ENCODE measurements at regions not wholly inside any gene's neighbourhood (a gene's known extent, or its start where the extent isn't known, plus 50 kb on each side); places are given as distances from the start of the nearest gene placed in this dataset.

GRCh38 chr2:238743243-238744065, 104.4 kb upstream of the TWIST2 start:
- no peak for TF ChIP-seq ZBTB21 (tag by site-specific recombination; IDR thresholded peaks at IDR 0.05)
- TF ChIP-seq, protein P1, sequence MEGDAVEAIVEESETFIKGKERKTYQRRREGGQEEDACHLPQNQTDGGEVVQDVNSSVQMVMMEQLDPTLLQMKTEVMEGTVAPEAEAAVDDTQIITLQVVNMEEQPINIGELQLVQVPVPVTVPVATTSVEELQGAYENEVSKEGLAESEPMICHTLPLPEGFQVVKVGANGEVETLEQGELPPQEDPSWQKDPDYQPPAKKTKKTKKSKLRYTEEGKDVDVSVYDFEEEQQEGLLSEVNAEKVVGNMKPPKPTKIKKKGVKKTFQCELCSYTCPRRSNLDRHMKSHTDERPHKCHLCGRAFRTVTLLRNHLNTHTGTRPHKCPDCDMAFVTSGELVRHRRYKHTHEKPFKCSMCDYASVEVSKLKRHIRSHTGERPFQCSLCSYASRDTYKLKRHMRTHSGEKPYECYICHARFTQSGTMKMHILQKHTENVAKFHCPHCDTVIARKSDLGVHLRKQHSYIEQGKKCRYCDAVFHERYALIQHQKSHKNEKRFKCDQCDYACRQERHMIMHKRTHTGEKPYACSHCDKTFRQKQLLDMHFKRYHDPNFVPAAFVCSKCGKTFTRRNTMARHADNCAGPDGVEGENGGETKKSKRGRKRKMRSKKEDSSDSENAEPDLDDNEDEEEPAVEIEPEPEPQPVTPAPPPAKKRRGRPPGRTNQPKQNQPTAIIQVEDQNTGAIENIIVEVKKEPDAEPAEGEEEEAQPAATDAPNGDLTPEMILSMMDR (tag by site-specific recombination; IDR thresholded peaks at IDR 0.05), result no peak
- TF ChIP-seq, protein P2, sequence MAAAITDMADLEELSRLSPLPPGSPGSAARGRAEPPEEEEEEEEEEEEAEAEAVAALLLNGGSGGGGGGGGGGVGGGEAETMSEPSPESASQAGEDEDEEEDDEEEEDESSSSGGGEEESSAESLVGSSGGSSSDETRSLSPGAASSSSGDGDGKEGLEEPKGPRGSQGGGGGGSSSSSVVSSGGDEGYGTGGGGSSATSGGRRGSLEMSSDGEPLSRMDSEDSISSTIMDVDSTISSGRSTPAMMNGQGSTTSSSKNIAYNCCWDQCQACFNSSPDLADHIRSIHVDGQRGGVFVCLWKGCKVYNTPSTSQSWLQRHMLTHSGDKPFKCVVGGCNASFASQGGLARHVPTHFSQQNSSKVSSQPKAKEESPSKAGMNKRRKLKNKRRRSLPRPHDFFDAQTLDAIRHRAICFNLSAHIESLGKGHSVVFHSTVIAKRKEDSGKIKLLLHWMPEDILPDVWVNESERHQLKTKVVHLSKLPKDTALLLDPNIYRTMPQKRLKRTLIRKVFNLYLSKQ (tag by site-specific recombination; IDR thresholded peaks at IDR 0.05; ENCODE audit: borderline replicate concordance), result no peak
- TF ChIP-seq ZNF311 (tag by site-specific recombination; IDR thresholded peaks at IDR 0.05; ENCODE audit: borderline replicate concordance), result no peak
- no peak for TF ChIP-seq ZNF138 (tag by site-specific recombination; IDR thresholded peaks at IDR 0.05; ENCODE audit: borderline replicate concordance)
- TF ChIP-seq, protein P3, sequence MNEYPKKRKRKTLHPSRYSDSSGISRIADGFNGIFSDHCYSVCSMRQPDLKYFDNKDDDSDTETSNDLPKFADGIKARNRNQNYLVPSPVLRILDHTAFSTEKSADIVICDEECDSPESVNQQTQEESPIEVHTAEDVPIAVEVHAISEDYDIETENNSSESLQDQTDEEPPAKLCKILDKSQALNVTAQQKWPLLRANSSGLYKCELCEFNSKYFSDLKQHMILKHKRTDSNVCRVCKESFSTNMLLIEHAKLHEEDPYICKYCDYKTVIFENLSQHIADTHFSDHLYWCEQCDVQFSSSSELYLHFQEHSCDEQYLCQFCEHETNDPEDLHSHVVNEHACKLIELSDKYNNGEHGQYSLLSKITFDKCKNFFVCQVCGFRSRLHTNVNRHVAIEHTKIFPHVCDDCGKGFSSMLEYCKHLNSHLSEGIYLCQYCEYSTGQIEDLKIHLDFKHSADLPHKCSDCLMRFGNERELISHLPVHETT (tag by site-specific recombination; IDR thresholded peaks at IDR 0.05), result no peak
- no peak for TF ChIP-seq ZBTB26 (tag by site-specific recombination; optimal IDR thresholded peaks at IDR 0.05)
- TF ChIP-seq GLI4 (tag by site-specific recombination; IDR thresholded peaks at IDR 0.05), result no peak
